ENCODE measurements at regions not wholly inside any gene's neighbourhood (a gene's known extent, or its start where the extent isn't known, plus 50 kb on each side); places are given as distances from the start of the nearest gene placed in this dataset.

DNA sequence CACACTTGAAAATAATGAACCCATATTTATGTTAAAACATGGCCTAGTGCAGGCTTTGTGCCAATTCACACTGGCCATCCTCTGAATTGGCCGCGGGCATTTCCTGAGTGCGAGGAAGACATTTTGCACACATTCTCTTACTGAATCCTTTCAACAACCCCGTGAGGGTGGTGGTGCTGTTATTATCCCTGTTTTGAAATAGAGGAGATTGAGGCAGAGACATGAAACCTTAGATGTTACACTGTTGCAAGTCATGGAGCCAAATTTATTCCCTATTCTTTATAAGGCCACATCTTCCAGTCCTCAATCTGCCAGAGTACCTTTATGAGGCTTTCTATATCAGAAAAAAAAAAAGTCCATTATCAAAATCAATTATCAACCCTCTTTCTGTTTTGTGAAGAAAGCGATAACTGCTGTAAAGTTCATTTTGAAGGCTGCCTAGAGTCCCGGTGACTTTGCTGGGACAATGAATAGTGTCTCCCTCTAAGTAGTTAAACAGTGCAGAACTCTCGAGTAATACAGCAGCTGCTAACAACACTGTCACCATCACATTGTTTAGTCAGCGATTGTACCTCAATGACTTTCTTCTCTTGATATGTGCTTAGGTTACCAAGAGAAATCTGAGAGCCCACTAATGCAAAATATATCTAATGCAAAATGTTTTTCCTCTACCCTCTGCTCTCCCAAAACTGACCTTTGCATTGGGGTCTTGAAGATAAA, 242.3 kb upstream of the PPARGC1A start:
- DNase-seq (no peak), ATAC-seq (no peak)
- H3K27me3 ChIP-seq, result no peaks in the 10 kb centered on the region
- 55 to 74% methylated on average over 8 of the region's 8 CpGs for WGBS, 2 donors
- intact Hi-C loops (cut with DNase I), result no loop called here
- H3K27ac ChIP-seq, result no peak overlapping the region
- H3K9me3 ChIP-seq, result no peaks in the 10 kb centered on the region
- TF ChIP-seq CTCF (IDR thresholded peaks at IDR 0.05) (no peak), POLR2A (IDR thresholded peaks at IDR 0.05) (no peak)
- no peaks in the 10 kb centered on the region for H3K36me3 ChIP-seq (replicated peaks in 1 of 2; ENCODE audit: insufficient read depth in 1 of 2, low read depth in 2 of 2)
- no peak overlapping the region for H3K4me3 ChIP-seq
- H3K4me1 ChIP-seq, result no peaks in the 10 kb centered on the region

DNA sequence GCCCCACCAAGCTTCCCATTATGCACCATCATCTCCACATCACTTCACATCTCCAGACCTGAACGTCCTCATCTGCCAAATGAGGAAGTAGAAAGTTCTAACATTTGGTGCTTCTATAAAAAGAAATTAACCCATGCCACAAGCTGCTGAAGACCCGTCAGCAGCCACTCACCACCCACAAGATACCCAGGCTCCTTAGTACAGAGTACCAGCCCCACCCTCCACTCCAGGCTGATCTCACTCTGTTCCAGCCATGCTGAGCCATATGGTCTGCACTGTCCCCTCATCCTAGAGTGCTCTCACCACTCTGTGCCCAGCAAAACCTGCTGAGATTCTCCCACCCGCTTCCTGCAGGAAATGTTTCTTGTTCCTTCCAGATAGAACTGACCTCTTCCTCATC, 240.8 kb upstream of the PPARGC1A start:
- intact Hi-C loops (cut with DNase I), result no loop called here
- Histone ChIP-seq H3K9me3 (no peaks in the 10 kb centered on the region), H3K27ac (no peak overlapping the region), H3K36me3 (replicated peaks in 1 of 2; ENCODE audit: insufficient read depth in 1 of 2, low read depth in 2 of 2) (no peaks in the 10 kb centered on the region), H3K27me3 (no peaks in the 10 kb centered on the region), H3K4me1 (no peaks in the 10 kb centered on the region), H3K4me3 (no peak overlapping the region)
- no peak for DNase-seq
- no peak for ATAC-seq
- WGBS, 2 donors, result 48 to 51% methylated on average over 3 of the region's 3 CpGs
- no peak for TF ChIP-seq POLR2A (IDR thresholded peaks at IDR 0.05)
- TF ChIP-seq CTCF (IDR thresholded peaks at IDR 0.05), result no peak

DNA sequence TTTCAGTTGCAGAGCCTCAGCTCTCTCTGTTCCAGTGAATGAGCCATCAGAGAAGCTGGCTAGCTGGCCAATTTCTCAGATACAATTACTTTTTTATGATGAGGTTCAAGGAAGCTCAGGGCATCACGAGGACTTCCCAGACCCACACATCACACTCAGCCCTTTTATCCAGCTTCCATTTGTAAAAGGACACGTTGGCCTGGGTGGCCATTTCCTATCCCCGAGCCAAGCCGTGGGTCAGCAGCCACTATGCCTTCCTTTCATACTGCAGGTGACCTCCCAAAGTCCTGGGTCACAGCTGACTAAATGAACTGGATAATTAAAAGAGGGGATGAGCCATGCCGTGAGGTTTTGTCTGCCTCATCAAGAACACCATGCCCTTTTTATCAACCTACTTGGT, 236.9 kb upstream of the PPARGC1A start:
- Histone ChIP-seq H3K36me3 (replicated peaks in 1 of 2; ENCODE audit: insufficient read depth in 1 of 2, low read depth in 2 of 2) (no peaks in the 10 kb centered on the region), H3K27me3 (no peaks in the 10 kb centered on the region), H3K4me1 (no peaks in the 10 kb centered on the region), H3K9me3 (no peaks in the 10 kb centered on the region), H3K4me3 (no peak overlapping the region), H3K27ac (no peak overlapping the region)
- 63 to 71% methylated on average over 5 of the region's 5 CpGs for WGBS, 2 donors
- ATAC-seq, result no peak
- no peak for DNase-seq
- TF ChIP-seq POLR2A (IDR thresholded peaks at IDR 0.05) (no peak), CTCF (IDR thresholded peaks at IDR 0.05) (no peak)
- intact Hi-C loops (cut with DNase I), result no loop called here

DNA sequence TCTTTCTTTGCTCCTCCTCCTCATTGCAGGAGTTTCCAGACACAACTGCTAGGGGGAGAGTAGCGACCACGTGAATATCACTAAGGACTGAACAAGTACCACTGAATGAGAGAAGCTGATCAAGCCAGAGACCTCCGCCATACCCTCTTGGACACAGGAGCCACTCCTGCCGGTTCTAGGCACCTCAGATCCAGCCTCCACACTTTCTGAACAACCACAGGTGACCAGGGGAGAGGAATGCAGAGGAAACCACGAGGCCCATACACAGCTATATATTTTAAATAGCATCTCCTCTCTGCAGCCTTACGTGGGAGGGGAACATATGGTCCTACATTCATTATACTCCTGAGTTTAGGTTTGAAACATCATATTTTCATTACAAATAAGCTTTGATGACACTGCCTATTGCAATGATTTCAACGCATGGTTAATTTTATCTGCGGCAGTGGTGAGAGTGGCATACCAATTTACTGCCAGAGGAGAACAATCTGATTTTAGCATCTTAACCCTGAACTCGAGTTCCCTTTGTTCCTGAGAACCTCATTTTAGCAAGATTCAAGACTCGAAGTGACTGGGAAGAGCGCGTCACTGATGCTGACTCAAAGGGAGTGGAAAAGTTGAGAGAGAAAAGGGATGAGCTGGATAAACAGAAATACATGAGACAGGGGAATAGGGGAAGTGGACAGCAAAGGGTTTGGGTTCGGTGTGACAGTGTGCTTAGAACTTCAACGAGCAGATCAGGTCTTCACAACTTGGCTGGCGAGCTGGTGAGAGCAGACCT, 231.7 kb upstream of the PPARGC1A start:
- DNase-seq (no peak), ATAC-seq (no peak)
- intact Hi-C loops (cut with DNase I), result no loop called here
- Histone ChIP-seq H3K9me3 (no peaks in the 10 kb centered on the region), H3K36me3 (replicated peaks in 1 of 2; ENCODE audit: insufficient read depth in 1 of 2, low read depth in 2 of 2) (no peaks in the 10 kb centered on the region), H3K4me3 (no peak overlapping the region), H3K27ac (no peak overlapping the region), H3K27me3 (no peaks in the 10 kb centered on the region), H3K4me1 (no peaks in the 10 kb centered on the region)
- WGBS, 2 donors, result 62 to 66% methylated on average over 15 of the region's 15 CpGs
- TF ChIP-seq POLR2A (IDR thresholded peaks at IDR 0.05) (no peak), CTCF (IDR thresholded peaks at IDR 0.05) (no peak)
